Endodermal cell (in vitro differentiated cells): ENCODE measurements at regions not wholly inside any gene's neighbourhood (a gene's known extent, or its start where the extent isn't known, plus 50 kb on each side); places are given as distances from the start of the nearest gene placed in this dataset.

Experiments used
- DNase-seq: peaks from one replicate; pipeline ENCODE4 v3.0.0-alpha.2; 2017
- H3K27ac ChIP-seq: 2 replicates; pipeline ENCODE4 v1.5.1; 2013; ENCODE audit warnings: mild to moderate bottlenecking, low read depth, low read length, moderate library complexity
- H3K27me3 ChIP-seq: 2 replicates; pipeline ENCODE4 v1.6.1; 2013; ENCODE audit warnings: mild to moderate bottlenecking, low read length, moderate library complexity; ENCODE audit not compliant: insufficient read depth, control insufficient read depth, poor library complexity, severe bottlenecking
- H3K36me3 ChIP-seq: 2 replicates; pipeline ENCODE4 v1.7.0; 2013; ENCODE audit warnings: mild to moderate bottlenecking, low read length, moderate library complexity; ENCODE audit not compliant: control insufficient read depth, insufficient read depth
- H3K4me1 ChIP-seq: one replicate; pipeline ENCODE4 v1.7.0; 2013; ENCODE audit warnings: low read length; ENCODE audit not compliant: control insufficient read depth, insufficient read depth
- H3K4me3 ChIP-seq: 2 replicates; pipeline ENCODE4 v1.5.1; 2013; ENCODE audit warnings: mild to moderate bottlenecking, low read length, moderate library complexity
- H3K9ac ChIP-seq: 2 replicates; pipeline ENCODE4 v1.6.1; 2013; ENCODE audit warnings: mild to moderate bottlenecking, low read length, moderate library complexity; ENCODE audit not compliant: poor library complexity, severe bottlenecking; ENCODE audit errors: extremely low read depth
- H3K9me3 ChIP-seq: 2 replicates; pipeline ENCODE4 v1.6.1; 2013; ENCODE audit warnings: mild to moderate bottlenecking, low read length, moderate library complexity; ENCODE audit not compliant: control insufficient read depth
- H3K27ac Mint-ChIP-seq: 2 replicates; pipeline ENCODE4 v1.8.0; 2020; ENCODE audit warnings: mixed read lengths
- H3K27me3 Mint-ChIP-seq: 2 replicates; pipeline ENCODE4 v1.8.0; 2021; ENCODE audit warnings: mild to moderate bottlenecking, mixed read lengths; ENCODE audit not compliant: insufficient read depth
- H3K36me3 Mint-ChIP-seq: 2 replicates; pipeline ENCODE4 v1.8.0; 2020; ENCODE audit warnings: low read depth, mixed read lengths
- H3K4me1 Mint-ChIP-seq: 2 replicates; pipeline ENCODE4 v1.8.0; 2020; ENCODE audit warnings: mixed read lengths
- H3K4me3 Mint-ChIP-seq: 2 replicates; pipeline ENCODE4 v1.8.0; 2020; ENCODE audit warnings: mild to moderate bottlenecking, moderate library complexity, mixed read lengths
- H3K9me3 Mint-ChIP-seq: 2 replicates; pipeline ENCODE4 v1.8.0; 2020; ENCODE audit warnings: mild to moderate bottlenecking, mixed read lengths
- CTCF ChIP-seq: fragments of 200-600 bp; sonication (generic); conservative IDR thresholded peaks from 2 replicates; pipeline ENCODE4 v1.5.0; 2021; ENCODE audit warnings: antibody characterized with exemption, mild to moderate bottlenecking
- WGBS, 2 experiments: methylation state at CpG; one replicate each; pipeline versions ENCODE4 v1.1.5 to v1.1.7; 2013; ENCODE audit warnings: missing lambda C conversion rate in 2 of 2, mixed read lengths in 1 of 2; ENCODE audit not compliant: insufficient coverage in 1 of 2, insufficient read length in 1 of 2; 5-methylcytosine and 5-hydroxymethylcytosine counted together

GRCh38 chr18:42657551-42657950, 457.9 kb downstream of the RIT2 start:
- Histone ChIP-seq H3K9ac (no peak overlapping the region), H3K27ac (no peak overlapping the region), H3K27me3 (no peaks in the 10 kb centered on the region), H3K4me3 (no peak overlapping the region), H3K36me3 (no peaks in the 10 kb centered on the region), H3K4me1 (no peaks in the 10 kb centered on the region), H3K9me3 (peaks cover 5% of the 10 kb centered on the region)
- H3K9me3 Mint-ChIP-seq, result peaks cover 29% of the 10 kb centered on the region
- 91% methylated on average over 1 of the region's 1 CpG; no CpG with 5 or more reads in 1 of the 2 experiments for WGBS, 2 experiments
- no peaks in the 10 kb centered on the region for H3K4me1 Mint-ChIP-seq
- no peak for TF ChIP-seq CTCF
- DNase-seq, result no peak
- H3K27me3 Mint-ChIP-seq, result no peaks in the 10 kb centered on the region
- H3K27ac Mint-ChIP-seq, result no peak overlapping the region
- no peak overlapping the region for H3K4me3 Mint-ChIP-seq
- peaks cover 4% of the 10 kb centered on the region for H3K36me3 Mint-ChIP-seq

- Mint-ChIP-seq H3K27me3 (no peaks in the 10 kb centered on the region), H3K4me1 (no peaks in the 10 kb centered on the region), H3K36me3 (peaks cover 6% of the 10 kb centered on the region), H3K4me3 (no peak overlapping the region), H3K27ac (no peak overlapping the region), H3K9me3 (peaks cover 24% of the 10 kb centered on the region)
- Histone ChIP-seq H3K27ac (no peak overlapping the region), H3K4me1 (no peaks in the 10 kb centered on the region), H3K4me3 (no peak overlapping the region), H3K9me3 (no peaks in the 10 kb centered on the region), H3K27me3 (no peaks in the 10 kb centered on the region), H3K9ac (no peak overlapping the region), H3K36me3 (no peaks in the 10 kb centered on the region)
- DNase-seq, result no peak
- 93 to 97% methylated on average over 3 of the region's 3 CpGs for WGBS, 2 experiments
- TF ChIP-seq CTCF, result no peak
These were observed 457.3 kb downstream of the RIT2 start for GRCh38 chr18:42658171-42658570.

GRCh38 chr18:42659187-42659586, 456.3 kb downstream of the RIT2 start:
- no peaks in the 10 kb centered on the region for H3K27me3 Mint-ChIP-seq
- H3K9me3 Mint-ChIP-seq, result peaks cover 30% of the 10 kb centered on the region
- H3K36me3 ChIP-seq, result no peaks in the 10 kb centered on the region
- H3K4me3 Mint-ChIP-seq, result no peak overlapping the region
- no peak for DNase-seq
- no peaks in the 10 kb centered on the region for H3K9me3 ChIP-seq
- H3K4me1 ChIP-seq, result no peaks in the 10 kb centered on the region
- no peaks in the 10 kb centered on the region for H3K27me3 ChIP-seq
- H3K36me3 Mint-ChIP-seq, result peaks cover 6% of the 10 kb centered on the region
- no peaks in the 10 kb centered on the region for H3K4me1 Mint-ChIP-seq
- no peak for TF ChIP-seq CTCF
- H3K9ac ChIP-seq, result no peak overlapping the region
- no peak overlapping the region for H3K27ac ChIP-seq
- H3K27ac Mint-ChIP-seq, result no peak overlapping the region
- whole genome bisulfite sequencing, 2 experiments, result 85 to 100% methylated on average over 1 of the region's 1 CpG
- H3K4me3 ChIP-seq, result no peak overlapping the region
